Superior temporal gyrus (tissue), 1 donor: ENCODE measurements at regions not wholly inside any gene's neighbourhood (a gene's known extent, or its start where the extent isn't known, plus 50 kb on each side); places are given as distances from the start of the nearest gene placed in this dataset.
"Not testable (repeated sequence)": the region's sequence is repeated elsewhere in the genome, so short reads cannot be mapped to it uniquely, and the experiment has no call there.

ENCODE experiments used
- DNase-seq: peaks from one replicate; pipeline ENCODE4 v3.0.0-alpha.2; 2016; ENCODE audit errors: extremely low spot score

DNA sequence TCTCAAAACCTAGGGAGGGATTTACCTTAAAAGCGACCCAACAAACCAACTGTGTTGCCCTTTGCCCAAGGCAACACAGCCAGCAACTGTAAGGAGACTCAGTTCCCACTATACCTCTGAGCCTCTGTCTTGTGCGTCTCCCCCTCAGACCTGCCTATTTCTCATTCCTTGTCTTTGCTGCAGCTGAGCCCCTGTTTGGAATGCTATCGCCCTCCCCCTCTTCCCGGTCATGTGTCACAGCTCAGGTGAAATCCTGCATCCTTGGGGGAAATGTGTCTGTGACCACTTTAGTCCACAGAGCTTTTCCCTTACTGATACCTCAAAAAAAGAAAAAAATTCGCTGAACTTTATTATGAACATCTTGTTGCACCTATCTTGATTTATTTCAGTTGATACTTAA lies 52.0 kb upstream of the LRIG1 start:
- DNase-seq = no peak

DNA sequence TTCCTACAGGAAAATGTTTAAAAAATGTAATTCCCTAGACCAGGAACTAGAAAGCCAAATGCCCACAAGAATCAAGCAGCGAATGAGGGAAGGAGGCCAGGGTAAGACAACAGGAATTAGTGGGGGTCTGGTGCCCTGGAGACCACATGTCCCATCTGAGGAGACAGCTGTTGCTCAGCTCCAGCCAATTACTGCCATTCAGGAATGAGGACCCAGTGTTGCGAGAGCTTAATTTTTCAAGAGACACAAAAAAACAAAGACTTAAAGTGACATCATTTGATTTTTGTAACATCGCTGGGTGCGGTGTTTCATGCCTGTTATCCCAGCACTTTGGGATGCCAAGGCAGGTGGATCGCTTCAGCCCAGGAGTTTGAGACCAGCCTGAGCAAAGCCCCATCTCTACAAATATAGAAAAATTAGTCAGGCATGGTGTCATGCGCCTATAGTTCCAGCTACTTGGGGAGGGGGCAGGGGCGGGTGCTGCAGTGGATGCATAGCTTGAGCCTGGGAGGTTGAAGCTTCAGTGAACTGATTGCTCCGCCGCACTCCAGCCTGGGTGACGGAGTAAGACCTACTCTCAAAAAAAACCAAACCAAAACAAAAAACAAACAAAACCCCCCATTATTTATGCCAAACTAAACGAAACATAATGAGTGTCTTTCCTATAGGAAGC lies 52.8 kb upstream of the LRIG1 start:
- no peak for DNase-seq

DNA sequence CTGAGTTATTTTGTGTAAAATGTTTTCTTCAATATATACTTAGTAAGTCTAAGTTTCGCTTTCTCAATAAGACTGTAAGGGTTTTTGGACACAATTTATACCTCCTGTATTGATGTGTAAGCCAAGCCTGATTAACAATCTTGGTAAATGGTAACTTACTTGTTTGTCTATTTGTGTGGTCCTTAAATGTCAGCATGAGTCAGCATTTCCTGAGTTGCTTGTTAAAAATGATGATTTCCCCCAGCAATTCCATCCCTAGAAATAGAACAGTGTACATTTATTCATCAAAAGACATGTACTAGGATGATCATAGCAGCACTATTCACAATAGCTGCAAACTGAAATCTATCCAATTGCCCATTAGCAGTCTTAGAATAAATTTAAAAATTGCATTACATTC lies 53.4 kb upstream of the LRIG1 start:
- no peak for DNase-seq

DNA sequence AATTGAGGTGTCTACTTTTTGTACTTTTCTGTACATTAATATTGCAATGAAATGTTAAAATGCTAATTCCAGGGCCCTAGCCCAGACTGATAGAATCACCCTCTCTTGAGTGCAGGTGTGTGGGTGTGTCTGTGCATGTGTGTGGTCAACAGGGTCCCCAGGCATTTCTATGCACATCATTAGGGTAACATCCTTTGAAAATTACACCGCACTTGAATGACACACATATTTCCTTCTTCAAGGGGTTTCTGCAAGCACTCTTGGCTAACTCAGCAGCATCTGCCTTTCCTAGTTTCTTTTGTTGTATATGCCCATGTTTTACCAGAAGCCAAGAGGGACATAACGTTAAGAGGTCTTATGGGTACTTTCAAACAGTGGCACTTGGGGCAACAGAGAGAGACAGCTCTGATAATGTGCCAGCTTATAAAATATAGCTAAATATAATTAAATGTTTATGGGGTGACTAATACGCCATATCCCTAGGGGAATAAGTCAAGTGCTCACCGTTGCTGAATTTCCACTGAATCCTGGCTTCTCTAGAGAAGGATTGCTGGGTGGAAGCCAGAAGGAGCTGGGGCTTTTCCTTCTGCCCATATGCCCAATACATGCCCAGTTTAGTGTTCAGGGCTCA lies 54.5 kb upstream of the LRIG1 start:
- no peak for DNase-seq

DNA sequence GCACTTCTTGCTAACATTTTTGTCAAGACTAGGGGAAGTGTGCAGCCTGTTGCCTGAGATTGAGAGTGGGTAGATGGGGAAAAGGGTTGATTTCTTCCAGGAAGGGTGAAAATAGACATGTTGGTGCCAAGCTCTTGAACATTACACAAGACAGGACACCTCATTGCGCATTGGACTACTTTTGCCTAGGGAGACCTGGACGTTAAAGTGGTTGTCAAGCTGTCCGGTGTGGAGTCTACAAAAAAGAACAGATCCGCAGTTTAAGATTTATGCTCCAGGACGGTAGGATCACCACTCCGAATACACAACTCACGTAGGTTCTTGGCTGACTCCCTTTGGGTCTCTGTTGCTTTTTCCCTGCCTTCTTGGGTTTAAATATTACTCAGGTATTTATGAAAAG lies 56.3 kb upstream of the LRIG1 start:
- DNase-seq = no peak

DNA sequence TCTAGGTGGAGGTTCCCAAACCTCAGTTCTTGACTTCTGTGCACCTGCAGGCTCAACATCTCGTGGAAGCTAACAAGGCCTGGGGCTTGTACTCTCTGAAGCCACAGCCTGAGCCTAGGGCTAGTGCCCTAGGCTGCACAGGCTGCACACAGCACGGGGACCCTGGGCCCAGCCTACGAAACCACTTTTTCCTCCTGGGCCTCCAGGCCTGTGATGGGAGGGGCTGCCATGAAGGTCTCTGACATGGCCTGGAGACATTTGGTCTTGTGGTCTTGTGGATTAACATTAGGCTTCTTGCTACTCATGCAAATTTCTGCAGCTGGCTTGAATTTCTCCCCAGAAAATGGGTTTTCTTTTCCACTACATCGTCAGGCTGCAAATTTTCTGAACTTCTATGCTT lies 59.1 kb upstream of the LRIG1 start:
- not testable (repeated sequence) for DNase-seq

DNA sequence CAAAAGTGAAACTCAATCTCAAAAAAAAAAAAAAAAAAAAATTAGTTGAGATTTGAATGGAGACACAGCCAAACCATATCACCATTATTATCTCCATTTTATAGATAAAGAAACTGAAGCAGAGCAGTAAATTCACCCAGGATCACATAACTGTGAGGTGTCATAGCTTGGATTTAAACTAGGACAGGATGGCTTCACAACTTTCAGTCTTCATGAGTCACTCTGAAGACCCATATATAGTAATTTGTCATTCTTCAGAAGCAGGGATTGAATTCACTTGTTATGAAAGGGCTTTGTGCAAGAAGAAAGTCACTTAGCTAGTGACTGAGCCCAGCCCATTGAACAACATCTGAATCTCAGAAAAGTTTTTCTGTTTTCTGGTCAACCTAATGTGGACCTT lies 60.5 kb upstream of the LRIG1 start:
- no peak for DNase-seq

DNA sequence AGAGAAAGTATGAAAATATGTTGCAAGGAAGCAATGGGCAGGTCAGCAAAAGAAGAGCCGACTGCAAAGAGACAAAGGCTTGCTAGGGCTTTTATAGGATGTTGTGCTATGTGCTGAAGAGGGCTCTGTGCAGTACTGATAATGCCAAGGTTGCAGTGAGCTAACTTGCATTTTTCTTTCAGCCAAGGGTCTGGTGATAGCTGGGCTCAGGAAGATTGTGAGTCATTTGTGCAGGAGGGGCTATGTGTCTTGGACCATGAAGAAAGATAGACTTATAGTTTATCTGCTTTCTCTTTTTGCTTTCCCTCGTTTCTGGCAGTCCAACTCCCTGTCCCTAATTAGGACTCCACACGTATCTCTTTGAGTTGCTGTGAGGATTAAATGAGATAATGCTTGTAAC lies 64.5 kb upstream of the LRIG1 start:
- DNase-seq = no peak

DNA sequence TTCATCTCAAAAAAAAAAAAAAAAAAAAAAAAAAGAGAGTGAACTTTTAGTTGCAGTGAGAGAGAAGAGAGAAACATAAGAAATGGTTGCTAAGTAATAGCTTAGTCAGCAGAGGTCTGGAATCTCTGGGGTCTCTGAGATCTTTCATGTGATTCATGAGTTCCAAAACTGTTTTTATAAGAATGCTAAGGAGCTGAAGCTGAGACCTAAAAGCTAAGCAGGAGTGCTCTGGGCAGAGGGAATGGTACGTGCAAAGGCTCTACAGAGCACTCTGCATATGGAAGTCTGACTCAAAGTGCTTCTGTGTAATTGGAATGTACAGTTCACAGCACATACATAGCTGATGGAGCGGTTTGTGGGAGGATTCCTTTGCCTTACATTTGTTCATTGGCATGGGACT lies 66.3 kb upstream of the LRIG1 start:
- DNase-seq = no peak

DNA sequence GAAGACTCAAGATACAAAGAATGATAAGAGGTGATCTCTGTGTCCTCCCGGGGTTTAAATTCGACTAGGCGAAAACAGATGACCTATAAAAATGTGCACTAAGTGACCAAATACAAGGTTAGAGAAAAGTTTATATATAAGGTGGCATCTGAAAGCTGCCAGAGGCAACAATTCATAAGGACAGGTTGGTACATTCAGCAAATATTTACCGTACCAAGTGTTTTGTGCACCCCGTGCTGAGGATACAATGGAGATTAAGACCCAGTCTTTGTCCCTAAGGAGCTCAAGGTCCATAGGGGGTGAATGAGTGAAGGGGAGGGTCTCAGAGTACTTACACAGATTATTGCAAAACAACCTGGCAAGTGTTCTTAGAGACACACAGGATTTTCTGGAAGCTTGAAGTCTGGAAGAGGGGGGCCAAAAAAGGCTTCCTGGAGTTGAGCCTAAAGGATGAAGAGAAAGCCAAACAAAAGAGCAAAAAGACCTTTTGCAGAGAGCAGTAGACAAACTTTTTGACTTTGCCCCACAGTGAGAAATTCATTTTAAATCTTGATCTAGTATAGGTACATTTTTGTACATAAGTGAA lies 71.4 kb upstream of the LRIG1 start:
- DNase-seq = no peak

DNA sequence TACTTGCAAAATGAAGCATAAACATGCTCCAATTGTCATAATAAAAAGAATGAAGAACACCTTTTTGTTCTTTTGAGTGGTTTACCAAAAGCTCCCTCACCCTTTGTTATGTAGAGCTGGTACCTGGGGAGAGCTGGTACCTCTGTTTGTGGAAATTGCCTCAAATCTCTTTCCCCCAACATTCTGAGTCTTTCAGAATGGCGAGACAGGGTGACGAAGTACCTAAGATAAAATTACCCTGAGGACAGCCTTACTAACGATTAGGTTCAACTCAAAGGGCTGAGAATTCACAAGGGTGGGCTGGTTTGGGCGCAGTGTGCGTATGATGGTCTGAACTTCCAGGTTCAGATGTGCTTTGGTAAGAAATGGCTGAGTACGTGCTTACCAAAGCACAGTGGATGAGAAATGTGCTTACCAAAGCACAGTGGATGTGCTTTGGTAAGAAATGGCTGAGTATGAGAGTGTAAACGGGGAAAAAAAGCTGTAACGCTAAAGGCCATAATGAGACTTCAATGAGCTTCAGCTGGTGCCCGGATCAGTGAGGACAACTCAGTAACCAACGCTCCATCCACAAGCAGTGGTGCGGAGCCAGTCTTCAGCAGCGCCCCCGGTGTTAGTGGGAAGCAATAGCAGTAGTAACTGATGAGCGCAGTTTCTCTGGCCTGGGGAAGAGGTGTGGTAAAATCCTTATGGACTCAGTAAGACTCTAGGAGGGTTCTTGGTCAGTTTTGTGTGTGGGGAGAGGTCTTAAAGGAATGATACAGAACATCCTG lies 72.3 kb upstream of the LRIG1 start:
- no peak for DNase-seq

DNA sequence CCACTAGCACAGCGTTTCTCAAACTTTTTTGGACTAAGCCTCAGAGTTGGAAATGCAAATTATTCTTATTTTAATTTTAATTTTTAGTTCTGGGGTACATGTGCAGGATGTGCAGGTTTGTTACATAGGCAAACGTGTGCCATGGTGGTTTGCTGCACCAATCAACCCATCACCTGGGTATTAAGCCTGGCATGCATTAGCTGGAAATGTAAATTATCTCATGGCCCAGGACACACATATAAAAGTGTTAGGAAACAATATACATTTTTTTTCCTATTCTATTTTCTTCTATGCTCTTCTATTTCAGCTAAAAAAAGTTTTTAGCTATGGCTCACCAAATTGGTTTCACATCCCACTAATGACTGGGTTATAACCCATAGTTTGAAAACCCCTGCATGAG lies 73.3 kb upstream of the LRIG1 start:
- DNase-seq = no peak

DNA sequence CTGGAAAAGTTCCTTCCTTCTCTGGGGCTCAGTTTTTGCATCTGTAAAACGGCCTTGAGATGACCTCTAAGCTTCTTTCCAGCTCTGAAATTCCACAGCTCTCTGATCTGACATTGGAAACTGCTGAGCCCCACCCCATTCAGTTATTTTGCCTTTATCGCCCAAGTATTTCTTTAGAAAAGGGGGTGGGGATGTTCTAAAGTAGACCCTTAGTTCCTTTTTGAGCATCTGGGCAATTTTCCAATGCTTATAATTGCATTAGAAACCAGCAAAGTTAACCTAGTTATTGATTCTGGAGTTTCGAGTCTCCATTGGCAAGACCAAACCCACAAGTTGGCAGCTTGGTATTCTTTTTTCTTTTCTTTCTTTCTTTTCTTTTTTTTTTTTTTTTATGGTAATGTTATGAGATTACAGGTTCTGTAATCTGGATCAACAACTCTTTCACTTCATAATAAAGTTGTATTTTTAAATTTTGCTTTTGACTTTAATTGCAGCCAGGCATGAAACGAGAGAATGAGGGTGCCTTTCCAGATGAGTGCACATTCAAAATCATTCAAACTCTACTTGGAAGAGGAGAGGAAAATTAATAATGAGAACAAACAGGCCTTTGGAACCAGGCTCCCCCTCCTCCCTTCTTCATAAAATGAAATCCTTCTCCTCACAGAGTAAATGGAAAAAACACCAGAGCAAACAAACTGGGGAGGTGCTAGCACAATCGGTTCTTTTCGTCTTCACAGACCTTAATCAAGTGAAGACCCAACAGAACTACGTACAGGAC lies 76.8 kb upstream of the LRIG1 start:
- no peak for DNase-seq

DNA sequence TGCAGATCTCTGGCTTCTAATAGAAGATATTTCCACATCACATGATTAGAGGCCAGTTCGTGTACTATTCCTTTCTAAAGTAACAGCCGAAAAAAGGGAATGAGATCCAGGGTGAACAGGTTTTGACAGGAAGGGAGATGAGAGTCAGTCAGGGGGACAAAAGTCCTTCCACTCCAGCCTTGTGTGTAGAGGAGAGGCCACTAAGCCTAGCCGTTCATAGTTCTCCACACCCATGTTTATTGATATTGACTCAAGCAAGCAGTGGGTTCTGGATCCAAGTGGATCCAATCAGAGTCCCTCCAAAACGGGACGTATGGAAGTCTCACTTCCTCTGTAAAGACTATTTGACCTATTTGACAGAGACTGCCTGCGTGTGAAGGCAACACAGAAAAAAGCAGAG lies 80.4 kb upstream of the LRIG1 start:
- no peak for DNase-seq

DNA sequence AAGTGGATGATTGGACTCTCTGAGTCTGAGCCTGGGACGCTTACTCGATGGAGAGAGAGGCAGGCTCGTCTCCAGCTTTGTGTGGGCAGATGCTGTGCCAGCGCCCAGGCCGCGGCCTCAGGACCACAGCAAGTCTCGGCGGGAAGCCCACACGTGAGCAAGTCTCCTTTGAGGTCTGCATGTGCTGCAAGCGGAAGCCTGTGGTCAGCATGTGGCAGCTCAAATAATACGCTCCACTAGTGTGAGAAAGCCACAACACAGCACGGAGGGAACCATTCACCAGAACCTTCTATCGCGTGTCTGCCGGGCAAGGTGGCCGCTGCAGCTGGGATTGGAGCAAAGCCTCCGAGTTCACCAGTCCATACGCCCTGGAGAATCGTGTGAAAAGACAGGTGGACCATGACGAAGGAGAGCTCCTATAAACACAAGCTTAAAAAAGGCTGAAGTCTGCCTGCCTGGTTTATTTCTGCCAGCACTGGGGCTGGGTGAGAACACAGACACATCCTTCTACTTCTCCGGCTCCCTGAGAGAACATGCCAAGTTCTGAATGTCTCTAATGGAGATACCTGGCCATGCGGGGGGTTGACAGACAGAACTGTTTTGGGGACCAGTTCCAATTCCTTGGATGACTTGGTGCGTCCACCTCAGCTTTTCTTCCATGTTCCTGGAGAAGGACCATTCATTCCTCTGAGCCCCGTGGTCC lies 82.0 kb upstream of the LRIG1 start:
- DNase-seq = no peak

DNA sequence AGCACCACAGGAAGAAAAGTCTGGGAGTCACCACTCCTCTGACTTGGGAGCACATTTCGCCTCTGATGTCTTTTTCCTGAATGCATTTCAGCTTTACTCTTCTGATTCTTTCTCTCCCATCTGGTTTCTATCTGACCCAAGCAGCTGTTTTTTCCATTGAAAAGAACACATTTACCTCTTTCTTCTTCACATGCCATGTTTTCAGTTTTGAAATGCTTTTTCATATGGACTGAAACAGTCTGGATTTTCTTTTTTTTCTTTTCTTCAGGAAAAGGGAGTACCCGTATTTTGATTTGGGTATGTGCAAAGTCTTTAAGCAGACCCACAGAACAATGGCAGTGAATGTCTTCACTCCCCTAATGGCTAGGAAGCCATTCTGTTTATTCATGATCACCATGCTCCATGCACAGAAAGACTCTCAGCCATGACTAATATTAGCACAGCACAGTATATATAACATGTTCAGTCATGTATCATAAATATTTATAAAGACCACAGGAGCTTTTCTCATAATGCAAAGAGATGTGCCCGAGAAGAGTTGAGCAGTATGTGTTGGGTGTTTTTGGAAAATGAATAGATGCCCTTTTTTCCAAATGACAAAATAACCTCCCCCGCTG lies 82.7 kb upstream of the LRIG1 start:
- no peak for DNase-seq

DNA sequence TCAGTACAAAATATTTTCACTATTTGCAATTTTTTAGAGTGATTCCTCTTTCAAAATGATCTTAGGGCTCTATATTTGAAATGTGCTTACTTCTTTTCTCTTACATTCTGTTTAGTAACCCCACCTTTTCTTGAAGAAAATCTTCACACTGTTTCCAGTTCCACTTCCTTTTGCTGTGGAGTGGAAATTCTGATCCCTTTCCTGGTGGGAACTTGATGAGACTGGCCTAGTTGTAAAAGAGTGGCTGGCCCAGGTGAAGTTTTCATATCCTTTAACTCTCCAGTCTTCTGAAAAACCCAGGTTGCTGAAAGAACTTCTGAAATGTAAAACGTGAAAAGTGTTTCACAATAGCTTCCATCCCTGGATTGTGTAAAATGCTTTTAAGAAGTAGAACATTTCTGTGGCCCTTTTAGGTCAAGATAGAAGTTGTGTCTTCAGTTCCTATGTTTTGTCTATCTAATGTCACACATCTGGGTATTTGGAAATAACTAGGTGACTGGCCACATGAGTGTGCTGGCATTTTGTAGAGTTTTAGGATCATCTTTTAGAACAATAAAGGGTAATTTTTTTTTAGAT lies 84.8 kb upstream of the LRIG1 start:
- DNase-seq = no peak

DNA sequence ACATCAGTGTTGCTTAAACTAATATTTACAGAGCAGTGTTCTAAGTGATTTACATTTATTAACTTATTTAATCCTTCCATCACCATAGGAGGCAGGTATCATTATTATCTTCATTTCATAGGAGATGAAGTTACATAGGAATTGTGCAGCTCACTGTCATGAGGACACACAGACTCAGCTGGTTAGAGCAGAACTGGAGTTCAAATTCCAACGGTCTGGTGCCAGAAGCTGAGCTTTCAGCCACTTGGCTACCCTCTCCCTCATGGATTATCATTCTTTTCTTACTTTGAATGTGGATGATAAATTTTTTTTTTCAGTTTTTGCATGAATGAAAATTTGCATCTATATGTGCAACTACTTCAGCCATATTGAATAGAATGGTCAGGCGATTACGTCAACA lies 86.0 kb upstream of the LRIG1 start:
- DNase-seq = no peak

DNA sequence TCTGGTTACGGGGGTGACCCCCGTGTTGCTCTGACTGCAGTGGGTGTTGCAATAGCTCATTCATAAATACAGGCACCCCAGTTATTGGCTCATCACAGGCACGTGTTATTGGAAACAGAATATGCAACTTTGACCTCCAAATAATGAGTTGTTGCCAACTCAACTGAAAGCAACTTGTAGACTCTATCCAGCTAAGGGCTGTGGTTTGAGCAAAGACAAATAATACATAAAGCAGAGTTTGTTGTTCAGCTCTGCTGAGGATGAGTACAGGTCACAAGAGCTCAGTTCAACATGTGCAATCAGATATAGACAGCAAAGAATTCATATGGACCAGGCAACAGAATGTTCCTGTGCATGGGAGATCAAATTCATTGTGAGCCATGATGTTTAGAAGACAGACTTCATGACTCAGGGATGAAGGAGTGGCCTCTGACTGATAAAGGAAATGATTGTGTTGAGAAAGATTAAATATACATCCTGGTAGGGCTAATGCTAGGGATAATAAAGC lies 87.6 kb upstream of the LRIG1 start:
- DNase-seq = no peak

DNA sequence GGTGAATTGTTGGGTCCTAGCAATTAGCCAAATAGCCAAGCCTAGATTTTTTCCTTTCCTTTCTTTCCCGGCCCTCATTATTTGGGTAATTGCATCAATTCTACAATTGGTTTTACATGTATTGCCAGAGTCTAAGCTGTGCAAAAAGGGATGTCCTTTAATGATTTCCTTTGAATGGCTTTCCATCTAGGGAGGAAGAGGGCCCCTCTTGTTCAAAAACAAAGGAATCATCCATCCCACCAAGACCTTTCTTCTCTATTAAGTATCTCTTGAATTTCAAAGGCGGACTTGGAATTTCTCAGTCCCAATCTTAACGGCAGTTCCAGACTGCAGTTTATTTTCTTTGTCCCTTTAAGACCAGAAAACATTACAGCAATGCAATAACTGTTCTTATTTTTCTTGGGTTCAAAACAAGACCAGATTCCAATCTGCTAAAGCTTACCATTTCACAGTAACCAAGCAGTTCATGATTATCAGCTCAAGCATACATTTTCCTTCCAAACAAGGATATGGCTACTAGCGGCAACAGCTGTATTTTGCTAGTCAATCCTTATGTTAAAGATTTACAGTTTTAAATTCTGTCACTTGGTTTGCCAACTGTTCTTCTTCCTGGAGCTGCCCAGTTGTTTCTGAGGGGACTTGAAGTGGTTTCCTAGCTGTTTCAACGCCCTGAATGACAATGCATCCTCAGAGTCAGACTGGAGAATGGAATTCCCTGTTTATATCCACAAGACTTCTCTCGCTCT lies 91.4 kb upstream of the LRIG1 start:
- DNase-seq = no peak
